NT2/D1 (cell line): ENCODE measurements at regions not wholly inside any gene's neighbourhood (a gene's known extent, or its start where the extent isn't known, plus 50 kb on each side); places are given as distances from the start of the nearest gene placed in this dataset.

Source experiments
- DNase-seq: peaks from one replicate; pipeline ENCODE4 v3.0.0-alpha.2; 2011; ENCODE audit warnings: low read depth, low spot score
- H3K27me3 ChIP-seq: 2 replicates; pipeline ENCODE4 v1.6.0; 2011; ENCODE audit warnings: mild to moderate bottlenecking; ENCODE audit not compliant: insufficient read length, insufficient read depth
- H3K36me3 ChIP-seq: 2 replicates; pipeline ENCODE4 v1.6.1; 2011; ENCODE audit warnings: mild to moderate bottlenecking, low read length, mixed read lengths; ENCODE audit not compliant: insufficient read depth, insufficient read length
- H3K4me1 ChIP-seq: 2 replicates; pipeline ENCODE4 v1.5.1; 2011; ENCODE audit not compliant: insufficient read depth, insufficient read length
- H3K4me3 ChIP-seq: 2 replicates; pipeline ENCODE4 v1.5.1; 2011; ENCODE audit warnings: low read depth; ENCODE audit not compliant: insufficient read length
- H3K9ac ChIP-seq: 2 replicates; pipeline ENCODE4 v1.6.0; 2011; ENCODE audit warnings: low read depth; ENCODE audit not compliant: insufficient read length
- H3K9me3 ChIP-seq: 2 replicates; pipeline ENCODE4 v1.5.1; 2011; ENCODE audit warnings: mild to moderate bottlenecking, low read length; ENCODE audit not compliant: insufficient read depth
- SUZ12 ChIP-seq: IDR thresholded peaks from 2 replicates; pipeline ENCODE4 v1.6.1; 2011; ENCODE audit not compliant: insufficient read length, insufficient read depth; ENCODE audit errors: extremely low read depth
- YY1 ChIP-seq: IDR thresholded peaks from 2 replicates; pipeline ENCODE4 v1.6.1; 2011; ENCODE audit not compliant: insufficient read length, insufficient read depth
- ZNF274 ChIP-seq: IDR thresholded peaks from 2 replicates; pipeline ENCODE4 v1.6.1; 2011; ENCODE audit warnings: mild to moderate bottlenecking, low read depth, low read length

GRCh38 chr1:216900116-216900620, 176.9 kb upstream of the ESRRG start:
- Histone ChIP-seq H3K9me3 (no peaks in the 10 kb centered on the region), H3K4me3 (no peak overlapping the region), H3K36me3 (no peaks in the 10 kb centered on the region), H3K27me3 (no peaks in the 10 kb centered on the region), H3K4me1 (no peaks in the 10 kb centered on the region), H3K9ac (no peak overlapping the region)
- DNase-seq, result no peak
- TF ChIP-seq SUZ12 (no peak), YY1 (no peak), ZNF274 (no peak)

DNA sequence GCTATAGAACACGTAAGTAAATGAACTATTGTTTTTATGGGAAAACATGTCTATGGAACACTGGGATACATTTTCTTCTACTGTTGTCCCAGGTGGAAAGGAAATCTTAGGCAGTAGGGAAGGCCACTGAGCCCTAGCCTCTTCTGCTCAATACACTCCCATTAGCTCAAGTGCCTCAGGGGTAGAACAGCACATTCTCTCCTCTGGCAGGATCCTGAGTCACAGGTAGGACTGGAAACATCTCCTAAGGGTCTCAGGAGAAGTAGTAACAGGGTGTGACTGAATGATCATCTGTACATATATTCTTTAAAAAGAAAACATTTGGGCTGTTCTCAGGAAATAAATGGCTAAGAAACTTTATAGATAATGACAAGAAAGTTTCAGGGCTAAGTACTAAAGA, 175.6 kb upstream of the ESRRG start:
- no peak overlapping the region for H3K9ac ChIP-seq
- no peaks in the 10 kb centered on the region for H3K4me1 ChIP-seq
- H3K27me3 ChIP-seq, result no peaks in the 10 kb centered on the region
- no peak for TF ChIP-seq SUZ12
- no peak for TF ChIP-seq ZNF274
- no peak for TF ChIP-seq YY1
- H3K9me3 ChIP-seq, result no peaks in the 10 kb centered on the region
- DNase-seq, result no peak
- no peaks in the 10 kb centered on the region for H3K36me3 ChIP-seq
- no peak overlapping the region for H3K4me3 ChIP-seq

DNA sequence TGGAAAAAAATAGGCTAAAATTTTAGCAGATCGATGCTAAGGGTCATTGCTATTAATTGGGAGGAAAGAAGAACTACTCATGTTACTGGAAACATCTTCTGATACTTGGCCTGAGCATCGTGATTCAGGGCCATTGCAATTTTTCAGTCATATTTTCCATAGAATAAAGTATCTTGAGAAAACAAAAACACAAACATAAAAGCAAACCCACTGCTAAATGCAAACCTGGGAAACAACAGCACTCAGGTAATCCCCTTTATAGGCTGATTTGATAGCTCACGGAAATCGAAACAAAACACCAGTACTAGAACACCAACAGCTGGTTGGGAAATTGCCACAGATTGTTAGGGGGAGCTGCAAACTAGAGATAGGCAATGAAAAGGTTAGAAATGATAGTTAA, 172.9 kb upstream of the ESRRG start:
- no peak overlapping the region for H3K9ac ChIP-seq
- H3K9me3 ChIP-seq, result no peaks in the 10 kb centered on the region
- H3K36me3 ChIP-seq, result no peaks in the 10 kb centered on the region
- TF ChIP-seq ZNF274 (no peak), SUZ12 (no peak), YY1 (no peak)
- no peaks in the 10 kb centered on the region for H3K27me3 ChIP-seq
- no peak for DNase-seq
- H3K4me3 ChIP-seq, result no peak overlapping the region
- no peaks in the 10 kb centered on the region for H3K4me1 ChIP-seq

- Histone ChIP-seq H3K27me3 (no peaks in the 10 kb centered on the region), H3K4me1 (no peaks in the 10 kb centered on the region), H3K36me3 (no peaks in the 10 kb centered on the region), H3K9ac (no peak overlapping the region), H3K9me3 (no peaks in the 10 kb centered on the region), H3K4me3 (no peak overlapping the region)
- DNase-seq, result no peak
- TF ChIP-seq SUZ12 (no peak), YY1 (no peak), ZNF274 (no peak)
These were observed 171.3 kb upstream of the ESRRG start for GRCh38 chr1:216894494-216894893.

GRCh38 chr1:216892581-216893160, 169.4 kb upstream of the ESRRG start:
- no peak for DNase-seq
- no peak overlapping the region for H3K9ac ChIP-seq
- H3K36me3 ChIP-seq, result no peaks in the 10 kb centered on the region
- H3K4me1 ChIP-seq, result no peaks in the 10 kb centered on the region
- H3K9me3 ChIP-seq, result no peaks in the 10 kb centered on the region
- no peak overlapping the region for H3K4me3 ChIP-seq
- no peak for TF ChIP-seq YY1
- no peak for TF ChIP-seq SUZ12
- no peak for TF ChIP-seq ZNF274
- H3K27me3 ChIP-seq, result no peaks in the 10 kb centered on the region

DNA sequence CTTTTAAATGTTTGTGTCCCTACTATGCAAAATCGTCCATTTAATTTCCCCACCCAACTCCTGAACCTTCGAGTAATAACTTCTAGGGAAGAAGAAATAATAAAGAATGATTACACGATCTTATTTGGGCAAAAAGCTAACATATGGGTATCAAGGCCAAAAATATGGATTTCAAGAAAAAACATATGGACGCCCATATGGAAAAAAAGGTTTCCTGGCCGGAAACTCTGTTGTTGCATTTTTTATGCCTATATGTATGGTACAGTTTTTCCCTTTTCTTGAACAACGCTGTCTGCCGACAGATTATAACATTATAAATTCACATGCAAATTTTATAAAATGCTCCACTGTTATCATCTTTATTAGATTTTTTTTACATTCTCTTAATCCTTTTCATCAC, 167.6 kb upstream of the ESRRG start:
- no peaks in the 10 kb centered on the region for H3K4me1 ChIP-seq
- H3K36me3 ChIP-seq, result no peaks in the 10 kb centered on the region
- no peak overlapping the region for H3K4me3 ChIP-seq
- DNase-seq, result no peak
- no peaks in the 10 kb centered on the region for H3K27me3 ChIP-seq
- H3K9ac ChIP-seq, result no peak overlapping the region
- TF ChIP-seq SUZ12, result no peak
- TF ChIP-seq YY1, result no peak
- no peak for TF ChIP-seq ZNF274
- no peaks in the 10 kb centered on the region for H3K9me3 ChIP-seq

- H3K36me3 ChIP-seq, result no peaks in the 10 kb centered on the region
- no peak overlapping the region for H3K9ac ChIP-seq
- H3K4me3 ChIP-seq, result no peak overlapping the region
- H3K27me3 ChIP-seq, result no peaks in the 10 kb centered on the region
- DNase-seq, result no peak
- no peaks in the 10 kb centered on the region for H3K9me3 ChIP-seq
- TF ChIP-seq YY1 (no peak), ZNF274 (no peak), SUZ12 (no peak)
- no peaks in the 10 kb centered on the region for H3K4me1 ChIP-seq
These were observed 165.5 kb upstream of the ESRRG start for GRCh38 chr1:216888731-216889130.

DNA sequence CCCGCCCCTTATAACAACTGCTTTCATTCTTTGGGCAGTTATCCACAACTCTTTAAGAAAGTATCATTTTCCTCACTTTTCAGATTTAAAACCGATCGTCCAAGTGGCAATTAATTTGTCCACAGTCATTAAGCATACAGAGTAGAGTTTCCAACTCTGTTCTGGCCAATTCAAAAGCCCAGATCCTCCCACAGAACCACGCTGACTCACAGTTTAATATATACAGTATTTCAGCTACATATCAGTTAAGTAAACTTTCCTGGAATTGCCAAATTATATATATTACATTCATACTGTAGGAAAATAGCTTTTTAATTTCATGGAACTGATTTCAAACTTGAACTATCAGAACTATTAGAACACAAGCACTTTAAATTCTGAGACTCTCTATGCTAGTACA, 163.8 kb upstream of the ESRRG start:
- H3K27me3 ChIP-seq, result no peaks in the 10 kb centered on the region
- no peak for TF ChIP-seq ZNF274
- no peak for TF ChIP-seq YY1
- TF ChIP-seq SUZ12, result no peak
- H3K9me3 ChIP-seq, result no peaks in the 10 kb centered on the region
- no peak overlapping the region for H3K4me3 ChIP-seq
- no peaks in the 10 kb centered on the region for H3K4me1 ChIP-seq
- DNase-seq, result no peak
- no peaks in the 10 kb centered on the region for H3K36me3 ChIP-seq
- H3K9ac ChIP-seq, result no peak overlapping the region
